SU-DHL-6 (cell line): ENCODE measurements at regions not wholly inside any gene's neighbourhood (a gene's known extent, or its start where the extent isn't known, plus 50 kb on each side); places are given as distances from the start of the nearest gene placed in this dataset.

ENCODE experiments used
- H2AFZ ChIP-seq: fragments of 200-600 bp; sonication (generic); 2 replicates; pipeline ENCODE4 v1.6.1; 2014; ENCODE audit warnings: low read depth, mild to moderate bottlenecking, moderate library complexity, mixed read lengths, antibody characterized with exemption, low read length; ENCODE audit not compliant: severe bottlenecking
- H3F3A ChIP-seq: fragments of 200-600 bp; shearing (Covaris generic); 2 replicates; pipeline ENCODE4 v1.6.0; 2016; ENCODE audit warnings: antibody characterized with exemption, mild to moderate bottlenecking; ENCODE audit not compliant: insufficient read depth
- H3K27ac ChIP-seq: fragments of 200-600 bp; sonication (generic); 2 replicates; pipeline ENCODE4 v1.5.1; 2016; ENCODE audit warnings: low read depth, mild to moderate bottlenecking, low read length, moderate library complexity, mixed read lengths
- H3K27me3 ChIP-seq: fragments of 200-600 bp; sonication (generic), shearing (Covaris generic); 2 replicates; pipeline ENCODE4 v1.6.0; 2014; ENCODE audit warnings: mild to moderate bottlenecking, low read length
- H3K36me3 ChIP-seq: fragments of 200-600 bp; sonication (generic); 2 replicates; pipeline ENCODE4 v1.6.1; 2014; ENCODE audit warnings: mild to moderate bottlenecking, low read length, mixed read lengths
- H3K4me2 ChIP-seq: fragments of 300-600, 200-600 bp; shearing (Covaris generic), sonication (generic); 2 replicates; pipeline ENCODE4 v1.6.0; 2014; ENCODE audit warnings: low read length, low read depth, mild to moderate bottlenecking; ENCODE audit not compliant: poor library complexity, severe bottlenecking
- H3K4me3 ChIP-seq: fragments of 200-600 bp; sonication (generic); 2 replicates; pipeline ENCODE4 v1.5.1; 2014; ENCODE audit warnings: antibody characterized with exemption, low read length, mild to moderate bottlenecking, mixed read lengths; ENCODE audit not compliant: insufficient read depth, poor library complexity, severe bottlenecking
- H3K79me2 ChIP-seq: fragments of 200-600 bp; sonication (generic); 2 replicates; pipeline ENCODE4 v1.6.1; 2014; ENCODE audit warnings: mild to moderate bottlenecking, low read length, moderate library complexity; ENCODE audit not compliant: insufficient read depth
- H3K9ac ChIP-seq: fragments of 200-600 bp; sonication (generic); 2 replicates; pipeline ENCODE4 v1.7.0; 2014; ENCODE audit warnings: mild to moderate bottlenecking, low read length
- H3K9me2 ChIP-seq: fragments of 200-600 bp; sonication (generic); replicated peaks from 2 replicates; pipeline ENCODE4 v1.6.1; 2014; ENCODE audit warnings: low read length; ENCODE audit not compliant: insufficient read depth
- H3K9me3 ChIP-seq: fragments of 200-600 bp; sonication (generic); 2 replicates; pipeline ENCODE4 v1.6.1; 2014; ENCODE audit warnings: low read length, mixed read lengths; ENCODE audit not compliant: insufficient read depth
- H4K20me1 ChIP-seq: fragments of 200-600 bp; sonication (generic); 2 replicates; pipeline ENCODE4 v1.6.1; 2014; ENCODE audit warnings: low read depth, mild to moderate bottlenecking, antibody characterized with exemption, low read length, moderate library complexity, mixed read lengths
- CTCF ChIP-seq: fragments of 200-600 bp; sonication (generic); IDR thresholded peaks from one replicate; pipeline ENCODE4 v1.5.1; 2017; ENCODE audit warnings: antibody characterized with exemption, mild to moderate bottlenecking, low read length, moderate library complexity; ENCODE audit not compliant: insufficient read depth, poor library complexity, severe bottlenecking
- EZH2phosphoT487 ChIP-seq: fragments of 200-600 bp; sonication (generic), shearing (Covaris generic); conservative IDR thresholded peaks from 2 replicates; pipeline ENCODE4 v1.6.1; 2018; ENCODE audit warnings: mild to moderate bottlenecking, antibody characterized with exemption, low read length, moderate library complexity, mixed read lengths

- Histone ChIP-seq H3K9me3 (no peaks in the 10 kb centered on the region), H3F3A (no peaks in the 10 kb centered on the region), H2AFZ (no peak overlapping the region), H3K27ac (no peak overlapping the region), H4K20me1 (no peaks in the 10 kb centered on the region), H3K79me2 (no peaks in the 10 kb centered on the region), H3K9ac (no peak overlapping the region), H3K27me3 (no peaks in the 10 kb centered on the region), H3K9me2 (no peaks in the 10 kb centered on the region), H3K36me3 (no peaks in the 10 kb centered on the region), H3K4me3 (no peak overlapping the region), H3K4me2 (no peak overlapping the region)
- TF ChIP-seq EZH2phosphoT487 (no peak), CTCF (no peak)
These were observed 65.7 kb downstream of the ASCL4 start for GRCh38 chr12:107840186-107840585.

GRCh38 chr12:107843351-107844311 is 69.1 kb downstream of the ASCL4 start:
- Histone ChIP-seq H3F3A (no peaks in the 10 kb centered on the region), H4K20me1 (no peaks in the 10 kb centered on the region), H3K79me2 (no peaks in the 10 kb centered on the region), H3K9me2 (no peaks in the 10 kb centered on the region), H2AFZ (no peak overlapping the region), H3K27me3 (no peaks in the 10 kb centered on the region), H3K4me2 (no peak overlapping the region), H3K9me3 (no peaks in the 10 kb centered on the region), H3K36me3 (no peaks in the 10 kb centered on the region), H3K27ac (no peak overlapping the region), H3K9ac (no peak overlapping the region), H3K4me3 (no peak overlapping the region)
- TF ChIP-seq EZH2phosphoT487 (no peak), CTCF (no peak)

GRCh38 chr12:107844312-107844921 is 69.9 kb downstream of the ASCL4 start:
- H3F3A ChIP-seq: no peaks in the 10 kb centered on the region
- H3K27ac ChIP-seq: no peak overlapping the region
- H3K9me2 ChIP-seq: no peaks in the 10 kb centered on the region
- H3K4me2 ChIP-seq: no peak overlapping the region
- H3K79me2 ChIP-seq: no peaks in the 10 kb centered on the region
- H4K20me1 ChIP-seq: no peaks in the 10 kb centered on the region
- H3K27me3 ChIP-seq: no peaks in the 10 kb centered on the region
- no peak overlapping the region for H3K4me3 ChIP-seq
- H3K9ac ChIP-seq: no peak overlapping the region
- H2AFZ ChIP-seq: no peak overlapping the region
- TF ChIP-seq EZH2phosphoT487 (no peak), CTCF (no peak)
- H3K36me3 ChIP-seq: no peaks in the 10 kb centered on the region
- H3K9me3 ChIP-seq: no peaks in the 10 kb centered on the region
